ENCODE measurements at regions not wholly inside any gene's neighbourhood (a gene's known extent, or its start where the extent isn't known, plus 50 kb on each side); places are given as distances from the start of the nearest gene placed in this dataset.
"Not testable (repeated sequence)": the region's sequence is repeated elsewhere in the genome, so short reads cannot be mapped to it uniquely, and the experiment has no call there.

GRCh38 chr2:7094231-7094741 is 177.1 kb downstream of the RNF144A start:
- DNase-seq = no peak

- no peak for DNase-seq
Observed at GRCh38 chr2:7096726-7097352, 179.6 kb downstream of the RNF144A start.

GRCh38 chr2:7097353-7097895 is 180.2 kb downstream of the RNF144A start:
- peak; percentile 83 for DNase-seq

- DNase-seq = no peak
Observed at GRCh38 chr2:7098816-7099215, 181.6 kb downstream of the RNF144A start.

GRCh38 chr2:7099687-7100086 is 182.5 kb downstream of the RNF144A start:
- DNase-seq = not testable (repeated sequence)

GRCh38 chr2:7102826-7103225 is 185.6 kb downstream of the RNF144A start:
- DNase-seq = no peak

GRCh38 chr2:7108792-7109532 is 191.8 kb downstream of the RNF144A start:
- no peak for DNase-seq

- DNase-seq = no peak
Observed at GRCh38 chr2:7109533-7109885, 192.3 kb downstream of the RNF144A start.

GRCh38 chr2:7111626-7112025 is 194.4 kb downstream of the RNF144A start:
- no peak for DNase-seq

- DNase-seq = no peak
Observed at GRCh38 chr2:7115364-7115763, 198.2 kb downstream of the RNF144A start.

- no peak for DNase-seq
Observed at GRCh38 chr2:7115906-7116305, 198.7 kb downstream of the RNF144A start.

GRCh38 chr2:7116511-7116910 is 199.3 kb downstream of the RNF144A start:
- DNase-seq = no peak

GRCh38 chr2:7117076-7117475 is 199.9 kb downstream of the RNF144A start:
- DNase-seq = no peak

- DNase-seq = no peak
Observed at GRCh38 chr2:7118606-7119131, 201.5 kb downstream of the RNF144A start.

GRCh38 chr2:7119132-7119835 is 202.1 kb downstream of the RNF144A start:
- DNase-seq = peak; percentile 74

GRCh38 chr2:7121851-7122250 is 204.6 kb downstream of the RNF144A start:
- DNase-seq = no peak

GRCh38 chr2:7127156-7127555 is 209.9 kb downstream of the RNF144A start:
- DNase-seq = peak; percentile 26

GRCh38 chr2:7127687-7128086 is 210.5 kb downstream of the RNF144A start:
- DNase-seq = no peak

GRCh38 chr2:7131261-7131660 is 214.0 kb downstream of the RNF144A start:
- no peak for DNase-seq

GRCh38 chr2:7132753-7133152 is 215.5 kb downstream of the RNF144A start:
- DNase-seq = no peak

GRCh38 chr2:7133521-7133920 is 216.3 kb downstream of the RNF144A start:
- DNase-seq = no peak

- DNase-seq = no peak
Observed at GRCh38 chr2:7140306-7140705, 223.1 kb downstream of the RNF144A start.

GRCh38 chr2:7145707-7146106 is 228.5 kb downstream of the RNF144A start:
- DNase-seq = no peak

Data from right hindlimb (tissue), 1 donor.